OCI-LY1 (cell line): ENCODE measurements at regions not wholly inside any gene's neighbourhood (a gene's known extent, or its start where the extent isn't known, plus 50 kb on each side); places are given as distances from the start of the nearest gene placed in this dataset.

Experiments used
- H2AFZ ChIP-seq: fragments of 200-600 bp; sonication (generic), shearing (Covaris generic); 2 replicates; pipeline ENCODE4 v1.6.0; 2014; ENCODE audit warnings: antibody characterized with exemption, mild to moderate bottlenecking, low read length
- H3F3A ChIP-seq: fragments of 200-600 bp; sonication (generic), shearing (Covaris generic); 2 replicates; pipeline ENCODE4 v1.6.0; 2014; ENCODE audit warnings: mild to moderate bottlenecking, antibody characterized with exemption, low read length, moderate library complexity; ENCODE audit not compliant: insufficient read depth
- H3K27ac ChIP-seq: fragments of 200-600 bp; sonication (generic); 2 replicates; pipeline ENCODE4 v1.5.1; 2014; ENCODE audit warnings: low read length, mixed run types, mild to moderate bottlenecking, low read depth; ENCODE audit not compliant: poor library complexity, severe bottlenecking
- H3K27me3 ChIP-seq: fragments of 200-600 bp; sonication (generic); 2 replicates; pipeline ENCODE4 v1.6.0; 2014; ENCODE audit warnings: antibody characterized with exemption, mild to moderate bottlenecking, low read length, moderate library complexity; ENCODE audit not compliant: insufficient read depth
- H3K36me3 ChIP-seq: fragments of 200-600 bp; sonication (generic); 2 replicates; pipeline ENCODE4 v1.6.1; 2014; ENCODE audit warnings: mild to moderate bottlenecking, antibody characterized with exemption, low read length, moderate library complexity, mixed read lengths; ENCODE audit not compliant: insufficient read depth
- H3K4me1 ChIP-seq: fragments of 200-600 bp; sonication (generic); 2 replicates; pipeline ENCODE4 v1.5.1; 2014; ENCODE audit warnings: mild to moderate bottlenecking, low read length, moderate library complexity; ENCODE audit not compliant: insufficient read depth, severe bottlenecking
- H3K4me2 ChIP-seq: fragments of 200-600 bp; sonication (generic), shearing (Covaris generic); 2 replicates; pipeline ENCODE4 v1.6.1; 2014; ENCODE audit warnings: low read length
- H3K4me3 ChIP-seq: fragments of 200-600 bp; sonication (generic); 2 replicates; pipeline ENCODE4 v1.5.1; 2014; ENCODE audit warnings: low read length, low read depth, mild to moderate bottlenecking, mixed read lengths; ENCODE audit not compliant: poor library complexity, severe bottlenecking
- H3K79me2 ChIP-seq: fragments of 200-600 bp; shearing (Covaris generic); 2 replicates; pipeline ENCODE4 v1.6.1; 2016; ENCODE audit warnings: mixed run types, low read length, mixed read lengths; ENCODE audit not compliant: insufficient read depth
- H3K9ac ChIP-seq: fragments of 200-600 bp; sonication (generic), shearing (Covaris generic); 2 replicates; pipeline ENCODE4 v1.6.1; 2014; ENCODE audit warnings: mild to moderate bottlenecking, low read length, mixed read lengths
- H3K9me2 ChIP-seq: fragments of 200-600 bp; sonication (generic), shearing (Covaris generic); 2 replicates; pipeline ENCODE4 v1.6.1; 2014; ENCODE audit warnings: low read depth, mild to moderate bottlenecking, low read length, mixed read lengths
- H3K9me3 ChIP-seq: fragments of 200-600 bp; shearing (Covaris generic); 2 replicates; pipeline ENCODE4 v1.6.1; 2014; ENCODE audit warnings: low read length, mixed read lengths
- H4K20me1 ChIP-seq: fragments of 200-600 bp; sonication (generic), shearing (Covaris generic); 2 replicates; pipeline ENCODE4 v1.6.0; 2016; ENCODE audit warnings: mild to moderate bottlenecking, low read length; ENCODE audit not compliant: insufficient read depth
- EZH2 ChIP-seq: fragments of 200-600 bp; sonication (generic), shearing (Covaris generic); IDR thresholded peaks from 2 replicates; pipeline ENCODE4 v1.8.0; 2017; ENCODE audit warnings: borderline replicate concordance, mixed run types, mild to moderate bottlenecking, antibody characterized with exemption, low read length, moderate library complexity, mixed read lengths
- TF ChIP-seq, protein P1 (sequence below): fragments of 200-600 bp; sonication (generic), shearing (Covaris generic); IDR thresholded peaks from 2 replicates; pipeline ENCODE4 v1.5.1; 2017; ENCODE audit warnings: mild to moderate bottlenecking, antibody characterized with exemption, low read length, moderate library complexity, mixed read lengths

DNA sequence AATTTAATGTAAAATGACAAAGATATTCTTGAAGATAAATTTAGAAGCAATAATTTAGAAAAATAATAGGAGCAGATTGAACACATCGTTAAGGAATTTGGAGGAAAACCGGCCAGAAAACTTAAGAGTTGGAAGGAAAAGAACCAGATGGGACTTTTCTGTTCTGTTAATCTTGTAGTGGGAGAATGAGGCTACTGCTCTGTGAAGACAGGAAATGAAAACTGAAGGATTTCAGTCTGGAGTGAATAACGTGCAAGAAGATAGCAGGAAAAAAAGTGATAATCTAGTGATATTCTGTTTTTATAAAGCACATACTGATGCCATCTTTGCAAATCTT, 74.2 kb downstream of the DPPA2 start:
- Histone ChIP-seq H3K36me3 (no peaks in the 10 kb centered on the region), H3K4me3 (no peak overlapping the region), H3F3A (no peaks in the 10 kb centered on the region), H2AFZ (no peak overlapping the region), H3K4me1 (no peaks in the 10 kb centered on the region), H3K9me3 (no peaks in the 10 kb centered on the region), H3K4me2 (no peak overlapping the region), H3K27ac (no peak overlapping the region), H4K20me1 (no peaks in the 10 kb centered on the region), H3K79me2 (no peaks in the 10 kb centered on the region), H3K27me3 (no peaks in the 10 kb centered on the region), H3K9me2 (no peaks in the 10 kb centered on the region), H3K9ac (no peak overlapping the region)
- no peak for TF ChIP-seq EZH2
- TF ChIP-seq, protein P1, sequence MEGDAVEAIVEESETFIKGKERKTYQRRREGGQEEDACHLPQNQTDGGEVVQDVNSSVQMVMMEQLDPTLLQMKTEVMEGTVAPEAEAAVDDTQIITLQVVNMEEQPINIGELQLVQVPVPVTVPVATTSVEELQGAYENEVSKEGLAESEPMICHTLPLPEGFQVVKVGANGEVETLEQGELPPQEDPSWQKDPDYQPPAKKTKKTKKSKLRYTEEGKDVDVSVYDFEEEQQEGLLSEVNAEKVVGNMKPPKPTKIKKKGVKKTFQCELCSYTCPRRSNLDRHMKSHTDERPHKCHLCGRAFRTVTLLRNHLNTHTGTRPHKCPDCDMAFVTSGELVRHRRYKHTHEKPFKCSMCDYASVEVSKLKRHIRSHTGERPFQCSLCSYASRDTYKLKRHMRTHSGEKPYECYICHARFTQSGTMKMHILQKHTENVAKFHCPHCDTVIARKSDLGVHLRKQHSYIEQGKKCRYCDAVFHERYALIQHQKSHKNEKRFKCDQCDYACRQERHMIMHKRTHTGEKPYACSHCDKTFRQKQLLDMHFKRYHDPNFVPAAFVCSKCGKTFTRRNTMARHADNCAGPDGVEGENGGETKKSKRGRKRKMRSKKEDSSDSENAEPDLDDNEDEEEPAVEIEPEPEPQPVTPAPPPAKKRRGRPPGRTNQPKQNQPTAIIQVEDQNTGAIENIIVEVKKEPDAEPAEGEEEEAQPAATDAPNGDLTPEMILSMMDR = no peak
